Mesodermal cell (in vitro differentiated cells): ENCODE measurements at regions not wholly inside any gene's neighbourhood (a gene's known extent, or its start where the extent isn't known, plus 50 kb on each side); places are given as distances from the start of the nearest gene placed in this dataset.
"Not testable (repeated sequence)": the region's sequence is repeated elsewhere in the genome, so short reads cannot be mapped to it uniquely, and the experiment has no call there.

Experiments used
- H3K27ac ChIP-seq: 2 replicates; pipeline ENCODE4 v1.7.0; 2013; ENCODE audit warnings: mild to moderate bottlenecking, low read depth, low read length, moderate library complexity; ENCODE audit not compliant: severe bottlenecking
- H3K36me3 ChIP-seq: 2 replicates; pipeline ENCODE4 v1.7.1; 2013; ENCODE audit warnings: mild to moderate bottlenecking, low read length, moderate library complexity; ENCODE audit not compliant: control insufficient read depth, insufficient read depth
- H3K4me1 ChIP-seq: one replicate; pipeline ENCODE4 v1.7.1; 2013; ENCODE audit warnings: mild to moderate bottlenecking, low read length; ENCODE audit not compliant: insufficient read depth, control insufficient read depth, poor library complexity, severe bottlenecking
- H3K4me3 ChIP-seq: 2 replicates; pipeline ENCODE4 v1.7.0; 2013; ENCODE audit warnings: low read length, control low read depth, mild to moderate bottlenecking; ENCODE audit not compliant: insufficient read depth, poor library complexity, severe bottlenecking; ENCODE audit errors: extremely low read depth
- H3K9me3 ChIP-seq: 2 replicates; pipeline ENCODE4 v1.7.1; 2013; ENCODE audit warnings: mild to moderate bottlenecking, low read length, moderate library complexity; ENCODE audit not compliant: control insufficient read depth
- WGBS, 2 experiments: methylation state at CpG; one replicate each; pipeline ENCODE4 v1.1.5; 2013; ENCODE audit warnings: missing lambda C conversion rate in 2 of 2; ENCODE audit not compliant: insufficient coverage in 2 of 2; 5-methylcytosine and 5-hydroxymethylcytosine counted together

DNA sequence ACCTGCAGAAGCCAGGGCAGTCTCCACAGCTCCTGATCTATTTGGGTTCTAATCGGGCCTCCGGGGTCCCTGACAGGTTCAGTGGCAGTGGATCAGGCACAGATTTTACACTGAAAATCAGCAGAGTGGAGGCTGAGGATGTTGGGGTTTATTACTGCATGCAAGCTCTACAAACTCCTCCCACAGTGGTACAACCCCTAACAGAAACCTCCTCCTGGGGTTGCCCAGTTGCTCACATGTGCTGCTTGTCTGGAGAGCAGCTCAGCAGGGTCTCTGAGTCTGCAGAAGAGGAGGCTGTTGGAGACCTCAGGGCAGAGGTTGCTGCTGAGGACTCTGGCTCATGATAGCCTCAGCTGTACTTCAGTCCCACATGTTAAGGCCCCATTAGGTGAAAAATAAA is 1269.1 kb downstream of the RPIA start:
- not testable (repeated sequence) for H3K4me1 ChIP-seq, H3K4me3 ChIP-seq, H3K9me3 ChIP-seq, H3K27ac ChIP-seq, H3K36me3 ChIP-seq
- no CpG with 5 or more reads among the region's 2 CpGs for WGBS, 2 experiments

DNA sequence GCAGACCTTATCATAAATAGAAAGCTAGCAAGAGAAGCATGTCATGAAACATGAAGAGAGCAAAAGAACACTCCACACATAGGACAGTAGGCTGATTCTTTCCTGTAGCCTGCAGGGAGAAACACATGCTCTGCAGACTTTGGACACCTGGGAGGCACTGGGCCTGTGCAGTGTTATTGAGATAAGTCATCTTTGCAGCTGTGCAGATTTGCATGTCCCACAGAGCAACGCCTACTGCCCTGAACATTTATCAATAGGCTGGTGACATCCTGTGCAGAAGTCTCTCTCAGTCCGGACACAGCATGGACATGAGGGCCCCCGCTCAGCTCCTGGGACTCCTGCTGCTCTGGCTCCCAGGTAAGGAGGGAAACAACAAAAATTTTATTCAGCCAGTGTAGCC is 1277.1 kb downstream of the RPIA start:
- 43 to 54% methylated on average over 2 to 3 of the region's 3 CpGs for WGBS, 2 experiments
- H3K4me3 ChIP-seq, H3K4me1 ChIP-seq, H3K27ac ChIP-seq, H3K9me3 ChIP-seq, H3K36me3 ChIP-seq: not testable (repeated sequence)

DNA sequence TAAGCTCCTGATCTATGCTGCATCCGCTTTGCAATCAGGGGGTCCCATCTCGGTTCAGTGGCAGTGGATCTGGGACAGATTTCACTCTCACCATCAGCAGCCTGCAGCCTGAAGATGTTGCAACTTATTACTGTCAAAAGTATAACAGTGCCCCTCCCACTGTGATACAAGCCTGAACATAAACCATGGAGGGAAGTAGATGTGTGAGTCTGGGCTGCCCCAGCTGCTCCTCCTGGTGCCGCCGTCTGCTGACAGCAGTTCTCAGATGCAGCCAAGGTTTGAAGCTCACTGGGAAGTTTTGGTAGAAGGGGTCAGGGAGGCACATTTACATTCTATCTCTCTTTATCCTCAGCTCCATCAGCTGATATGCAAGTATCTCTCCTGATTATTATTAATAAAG is 1277.7 kb downstream of the RPIA start:
- not testable (repeated sequence) for H3K27ac ChIP-seq, H3K36me3 ChIP-seq, H3K4me3 ChIP-seq, H3K4me1 ChIP-seq, H3K9me3 ChIP-seq
- WGBS, 2 experiments: 80% methylated on average over 1 of the region's 4 CpGs; no CpG with 5 or more reads in 1 of the 2 experiments

DNA sequence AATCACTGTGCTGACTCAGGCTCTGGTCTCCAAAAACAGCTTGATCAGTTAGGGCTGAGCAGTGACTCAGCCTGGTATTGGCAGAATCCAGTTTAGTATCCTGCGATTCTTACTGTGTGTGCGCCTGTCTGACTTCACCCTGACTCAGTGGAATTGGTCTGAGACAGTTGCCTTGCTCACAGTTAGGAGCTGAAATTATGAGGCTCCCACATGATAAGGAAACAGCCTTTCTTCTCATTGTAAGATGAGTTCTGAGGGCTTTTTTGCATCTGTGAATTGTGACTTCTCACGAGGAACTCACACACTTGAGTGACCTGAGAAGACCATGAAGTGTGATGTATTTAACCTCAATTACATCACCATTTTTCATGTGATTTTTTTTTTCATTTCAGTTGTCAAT is 1282.4 kb downstream of the RPIA start:
- H3K36me3 ChIP-seq, H3K4me3 ChIP-seq, H3K9me3 ChIP-seq, H3K27ac ChIP-seq, H3K4me1 ChIP-seq: not testable (repeated sequence)
- WGBS, 2 experiments: 100% methylated on average over 2 of the region's 3 CpGs

DNA sequence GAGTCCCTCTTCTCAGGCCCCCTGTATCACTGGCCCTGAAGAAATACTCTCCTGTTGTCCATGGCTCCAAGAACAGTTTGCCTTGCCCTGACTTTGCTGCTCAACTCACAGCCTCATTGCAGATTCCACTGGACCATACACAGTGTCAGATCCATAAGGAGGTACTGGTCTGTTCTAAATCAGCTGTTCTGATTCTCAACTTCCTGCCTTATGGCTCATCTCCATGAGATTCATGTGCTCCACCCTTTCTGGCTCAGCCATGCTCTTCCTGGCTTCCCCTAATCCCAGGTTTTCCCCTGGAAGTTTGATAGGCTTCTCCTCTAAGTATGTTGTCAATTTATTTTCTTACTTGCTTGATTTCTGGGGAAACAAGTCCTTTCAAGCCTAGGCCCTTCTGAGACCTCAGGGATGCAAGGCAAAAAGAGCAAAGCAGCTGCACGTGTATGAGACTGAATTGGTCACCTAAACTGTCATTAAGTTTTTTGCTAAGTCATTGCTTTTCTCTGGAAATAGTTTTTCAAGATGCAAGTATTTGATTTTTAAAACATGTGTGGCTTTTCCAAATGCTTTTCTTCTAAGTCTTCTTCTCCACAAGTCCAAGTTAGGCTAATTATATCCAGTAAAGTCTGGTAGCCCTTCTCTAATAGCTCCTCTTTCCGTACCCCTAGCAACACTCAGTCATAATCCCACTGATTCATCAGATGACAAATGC is 1288.5 kb downstream of the RPIA start:
- H3K27ac ChIP-seq, H3K4me1 ChIP-seq, H3K36me3 ChIP-seq, H3K9me3 ChIP-seq, H3K4me3 ChIP-seq: not testable (repeated sequence)
- no CpG with 5 or more reads among the region's 2 CpGs for WGBS, 2 experiments

DNA sequence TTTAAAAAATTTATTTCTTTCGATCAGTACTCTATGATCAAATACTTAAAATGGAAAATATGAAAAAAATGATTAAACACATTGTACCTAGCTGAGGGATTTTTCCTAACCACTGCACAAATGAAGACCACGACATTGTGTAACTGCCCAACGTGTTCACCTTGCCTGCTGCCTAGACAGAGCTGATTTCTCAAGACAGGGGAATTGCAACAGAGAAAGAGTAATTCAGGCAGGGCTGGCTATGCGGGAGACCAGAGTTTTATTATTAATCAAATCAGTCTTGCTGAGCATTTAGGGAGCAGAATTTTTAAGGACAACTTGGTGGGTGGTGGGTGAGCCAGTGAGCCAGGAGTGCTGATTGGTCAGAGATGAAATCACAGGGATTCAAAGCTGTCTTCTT is 1290.8 kb downstream of the RPIA start:
- WGBS, 2 experiments: 20 to 40% methylated on average over 2 of the region's 4 CpGs
- not testable (repeated sequence) for H3K4me3 ChIP-seq, H3K27ac ChIP-seq, H3K36me3 ChIP-seq, H3K4me1 ChIP-seq, H3K9me3 ChIP-seq

DNA sequence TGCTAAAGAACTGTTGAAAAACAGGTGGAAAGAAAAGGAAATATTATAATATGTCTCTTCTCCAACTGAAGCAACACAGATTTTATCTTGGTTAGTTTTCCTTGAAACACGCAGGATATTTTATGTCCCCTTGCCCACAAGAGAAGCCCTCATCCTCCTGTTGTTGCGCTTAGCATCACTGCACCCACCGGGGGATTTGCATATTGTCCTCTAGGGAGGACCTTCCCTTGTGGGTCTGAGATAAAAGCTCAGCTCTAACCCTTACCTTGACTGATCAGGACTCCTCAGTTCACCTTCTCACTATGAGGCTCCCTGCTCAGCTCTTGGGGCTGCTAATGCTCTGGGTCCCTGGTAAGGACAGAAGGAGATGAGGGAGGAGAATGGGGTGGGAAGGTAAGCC is 1294.2 kb downstream of the RPIA start:
- H3K27ac ChIP-seq, H3K36me3 ChIP-seq, H3K4me1 ChIP-seq, H3K4me3 ChIP-seq, H3K9me3 ChIP-seq: not testable (repeated sequence)
- no CpG with 5 or more reads among the region's 3 CpGs for WGBS, 2 experiments

DNA sequence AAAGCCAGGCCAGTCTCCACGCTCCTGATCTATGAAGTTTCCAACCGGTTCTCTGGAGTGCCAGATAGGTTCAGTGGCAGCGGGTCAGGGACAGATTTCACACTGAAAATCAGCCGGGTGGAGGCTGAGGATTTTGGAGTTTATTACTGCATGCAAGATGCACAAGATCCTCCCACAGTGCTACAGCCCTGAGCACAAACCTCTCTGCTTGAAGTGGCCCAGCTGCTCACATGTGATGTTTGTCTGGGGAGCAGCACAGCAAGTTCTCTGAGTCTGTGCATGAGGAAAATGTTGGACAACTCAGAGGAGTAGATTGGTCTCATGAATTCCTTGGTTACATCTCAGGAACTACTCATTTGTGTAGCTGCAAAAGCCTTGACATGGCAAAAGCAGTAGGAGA is 1295.1 kb downstream of the RPIA start:
- 54% methylated on average over 2 of the region's 4 CpGs; no CpG with 5 or more reads in 1 of the 2 experiments for WGBS, 2 experiments
- H3K27ac ChIP-seq, H3K36me3 ChIP-seq, H3K9me3 ChIP-seq, H3K4me1 ChIP-seq, H3K4me3 ChIP-seq: not testable (repeated sequence)

DNA sequence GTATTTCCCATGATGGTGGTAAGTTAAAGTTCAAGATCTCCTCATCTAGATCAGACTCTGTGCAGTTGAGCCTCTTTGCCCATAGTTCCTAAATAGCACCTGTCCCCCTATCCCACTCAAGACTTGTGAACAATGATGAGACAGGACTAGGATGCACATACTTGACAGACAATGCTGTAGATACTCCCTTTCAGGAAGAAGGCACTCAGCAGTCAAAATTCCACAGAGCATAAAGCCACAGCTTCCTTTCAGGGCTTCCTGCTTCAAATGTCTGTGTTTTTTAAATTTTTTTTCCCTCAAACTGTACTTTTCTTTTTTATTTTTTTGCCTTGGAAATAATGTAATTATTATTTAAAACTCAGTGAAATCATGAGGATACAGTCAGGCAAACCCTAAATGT is 1305.3 kb downstream of the RPIA start:
- not testable (repeated sequence) for H3K9me3 ChIP-seq

DNA sequence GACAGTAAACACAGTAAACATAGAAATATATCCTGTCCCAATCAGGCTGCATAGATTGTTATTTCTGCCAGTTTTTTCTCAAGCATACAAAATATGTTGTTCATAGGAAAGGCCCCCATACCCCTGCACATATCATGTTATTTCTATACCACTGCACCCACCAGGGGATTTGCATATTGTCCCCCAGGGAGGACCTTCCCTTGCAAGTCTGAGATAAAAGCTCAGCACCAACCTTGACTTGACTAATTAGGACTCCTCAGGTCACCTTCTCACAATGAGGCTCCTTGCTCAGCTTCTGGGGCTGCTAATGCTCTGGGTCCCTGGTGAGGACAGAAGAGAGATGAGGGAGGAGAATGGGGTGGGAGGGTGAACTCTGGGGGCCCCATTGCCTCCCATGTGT is 1313.1 kb downstream of the RPIA start:
- not testable (repeated sequence) for H3K27ac ChIP-seq, H3K4me3 ChIP-seq, H3K4me1 ChIP-seq, H3K9me3 ChIP-seq, H3K36me3 ChIP-seq

More for the DNA sequence above, 1305.3 kb downstream of the RPIA start:
- H3K4me3 ChIP-seq, H3K27ac ChIP-seq, H3K4me1 ChIP-seq, H3K36me3 ChIP-seq: not testable (repeated sequence)

DNA sequence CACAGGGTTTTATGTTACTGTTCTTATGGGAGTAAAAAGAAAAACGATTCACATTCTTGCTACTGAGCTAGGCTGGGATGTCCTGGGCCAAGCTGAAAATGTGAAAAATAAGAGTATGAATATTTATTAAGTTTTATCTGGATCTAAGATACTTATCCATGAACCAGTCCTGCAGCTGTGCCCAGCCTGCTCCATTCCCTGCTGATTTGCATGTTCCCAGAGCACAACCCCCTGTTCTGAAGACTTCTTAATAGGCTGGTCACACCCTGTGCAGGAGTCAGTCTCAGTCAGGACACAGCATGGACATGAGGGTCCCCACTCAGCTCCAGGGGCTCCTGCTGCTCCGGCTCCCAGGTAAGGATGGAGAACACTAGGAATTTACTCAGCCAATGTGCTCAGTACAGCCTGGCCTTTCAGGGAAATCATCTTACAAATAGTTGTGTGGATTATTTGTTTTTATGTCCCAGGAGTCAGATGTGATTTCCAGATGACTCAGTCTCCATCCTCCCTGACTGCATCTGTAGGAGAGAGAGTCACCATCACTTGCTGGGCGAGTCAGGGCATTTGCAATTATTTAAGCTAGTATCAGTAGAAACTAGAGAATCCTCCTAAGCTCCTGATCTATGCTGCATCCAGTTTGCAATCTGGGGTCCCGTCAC is 1319.1 kb downstream of the RPIA start:
- not testable (repeated sequence) for H3K9me3 ChIP-seq, H3K4me1 ChIP-seq, H3K4me3 ChIP-seq, H3K27ac ChIP-seq, H3K36me3 ChIP-seq
- WGBS, 2 experiments: 100% methylated on average over 1 of the region's 4 CpGs; no CpG with 5 or more reads in 1 of the 2 experiments
